BE2C (cell line): ENCODE measurements at regions not wholly inside any gene's neighbourhood (a gene's known extent, or its start where the extent isn't known, plus 50 kb on each side); places are given as distances from the start of the nearest gene placed in this dataset.

Experiments
- DNase-seq: peaks from one replicate; pipeline ENCODE4 v3.0.0-alpha.2; 2020
- H3K27me3 ChIP-seq: fragments of 250-450 bp; sonication (Bioruptor Pico); 2 replicates; pipeline ENCODE4 v1.5.1; 2020; ENCODE audit warnings: mild to moderate bottlenecking
- H3K36me3 ChIP-seq: fragments of 250-450 bp; sonication (Bioruptor Pico); 2 replicates; pipeline ENCODE4 v1.5.1; 2020; ENCODE audit warnings: mild to moderate bottlenecking
- H3K4me1 ChIP-seq: fragments of 250-450 bp; sonication (Bioruptor Pico); 2 replicates; pipeline ENCODE4 v1.5.1; 2020
- H3K4me3 ChIP-seq: 2 replicates; pipeline ENCODE4 v1.5.1; 2011; ENCODE audit warnings: low read depth, low read length
- H3K9me3 ChIP-seq: fragments of 250-450 bp; sonication (Bioruptor Pico); 2 replicates; pipeline ENCODE4 v1.5.1; 2020
- CTCF ChIP-seq: IDR thresholded peaks from 2 replicates; pipeline ENCODE4 v1.5.1; 2012; ENCODE audit warnings: mild to moderate bottlenecking, low read depth, low read length

DNA sequence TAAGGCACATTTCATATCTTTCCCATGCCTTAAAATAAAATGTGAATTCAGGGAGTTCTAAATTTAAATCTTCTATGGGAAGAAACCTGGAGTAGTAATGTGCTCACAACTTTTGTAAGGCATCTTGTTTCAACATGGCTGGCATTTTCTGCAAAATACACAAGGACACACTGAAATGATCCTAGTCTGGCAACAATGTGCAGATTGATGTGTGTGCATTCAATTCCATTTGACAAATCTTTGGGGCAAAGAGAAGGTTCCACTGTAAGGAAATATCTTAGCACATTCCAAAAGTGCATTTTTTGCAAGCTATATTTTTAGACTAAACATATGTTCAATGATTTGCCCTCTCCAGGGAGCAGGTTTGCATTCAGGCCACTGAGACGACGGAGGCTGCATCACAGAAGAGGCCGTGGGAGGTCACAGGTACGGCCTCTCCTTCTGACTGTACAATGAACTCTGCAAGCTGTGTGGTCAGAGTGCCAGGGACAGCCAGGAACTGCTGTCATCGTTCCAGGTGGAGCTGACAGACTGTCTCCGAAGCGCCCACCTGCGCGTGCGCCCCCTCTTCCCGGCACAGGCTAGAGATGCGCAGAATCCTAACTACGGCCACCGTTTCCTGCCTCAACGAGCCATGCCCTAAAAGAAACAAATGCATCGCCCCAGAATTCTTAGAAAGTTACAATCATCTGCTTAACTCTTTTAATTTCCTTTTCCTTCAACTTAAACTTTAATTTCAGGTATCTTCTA is 149.2 kb upstream of the POU3F3 start:
- no peak overlapping the region for H3K4me3 ChIP-seq
- TF ChIP-seq CTCF: no peak
- no peaks in the 10 kb centered on the region for H3K27me3 ChIP-seq
- no peaks in the 10 kb centered on the region for H3K36me3 ChIP-seq
- DNase-seq: no peak
- H3K4me1 ChIP-seq: no peaks in the 10 kb centered on the region; the same call in none of the 2 replicates
- H3K9me3 ChIP-seq: no peaks in the 10 kb centered on the region

- H3K4me1 ChIP-seq: no peaks in the 10 kb centered on the region; the same call in none of the 2 replicates
- no peaks in the 10 kb centered on the region for H3K27me3 ChIP-seq
- no peaks in the 10 kb centered on the region for H3K9me3 ChIP-seq
- no peaks in the 10 kb centered on the region for H3K36me3 ChIP-seq
- DNase-seq: no peak
- no peak for TF ChIP-seq CTCF
- no peak overlapping the region for H3K4me3 ChIP-seq
Observed at GRCh38 chr2:104707056-104707455, 146.9 kb upstream of the POU3F3 start.

DNA sequence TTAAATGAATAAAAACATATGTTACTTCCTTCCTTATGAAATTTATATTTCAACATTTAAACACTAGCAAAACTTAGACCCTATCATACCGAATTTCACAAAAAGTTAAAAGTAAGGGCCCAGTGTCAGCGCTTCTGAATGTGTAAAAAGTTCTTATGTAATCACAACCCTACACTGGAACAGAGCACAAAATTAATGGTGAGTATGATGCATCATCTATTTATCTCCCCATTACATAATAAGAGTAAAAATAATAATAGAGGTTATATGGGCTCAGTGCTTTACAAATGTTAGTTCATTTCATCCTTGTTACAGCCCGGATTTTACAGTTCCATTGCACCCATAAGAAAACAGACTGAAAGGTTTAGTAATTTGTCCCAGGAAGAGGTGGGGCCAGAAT is 144.9 kb upstream of the POU3F3 start:
- Histone ChIP-seq H3K4me3 (no peak overlapping the region), H3K9me3 (no peaks in the 10 kb centered on the region), H3K27me3 (no peaks in the 10 kb centered on the region), H3K4me1 (no peaks in the 10 kb centered on the region; the same call in 1 of the 2 replicates), H3K36me3 (no peaks in the 10 kb centered on the region)
- no peak for TF ChIP-seq CTCF
- DNase-seq: no peak

DNA sequence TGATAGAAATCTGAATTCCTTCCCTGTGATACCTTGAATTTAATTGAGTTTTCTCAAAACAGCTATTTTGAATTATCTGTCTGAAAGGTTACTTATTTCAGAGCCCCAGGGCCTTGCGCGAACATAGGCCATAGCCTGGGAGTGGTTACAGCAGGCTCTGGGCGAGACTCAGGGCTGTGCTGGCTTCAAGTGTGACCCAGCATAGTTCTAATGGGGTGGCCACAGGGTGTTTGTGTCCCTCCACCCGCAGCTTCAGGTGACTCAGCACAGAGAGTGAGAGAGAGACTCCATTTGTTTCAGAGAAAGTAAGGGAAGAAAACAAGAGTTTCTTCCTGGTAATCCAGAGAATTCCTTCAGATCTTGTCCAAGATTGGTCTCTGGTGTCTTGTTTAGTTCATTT is 137.9 kb upstream of the POU3F3 start:
- Histone ChIP-seq H3K4me1 (no peaks in the 10 kb centered on the region), H3K36me3 (no peaks in the 10 kb centered on the region), H3K9me3 (no peaks in the 10 kb centered on the region), H3K4me3 (no peak overlapping the region), H3K27me3 (no peaks in the 10 kb centered on the region)
- no peak for TF ChIP-seq CTCF
- no peak for DNase-seq

GRCh38 chr2:104733226-104733943 is 120.5 kb upstream of the POU3F3 start:
- DNase-seq: peak; percentile 60
- H3K4me1 ChIP-seq: no peaks in the 10 kb centered on the region

More at GRCh38 chr2:104733226-104733943, 120.5 kb upstream of the POU3F3 start:
- H3K4me3 ChIP-seq: no peak overlapping the region
- H3K27me3 ChIP-seq: no peaks in the 10 kb centered on the region
- peak; percentile 65 for TF ChIP-seq CTCF
- no peaks in the 10 kb centered on the region for H3K36me3 ChIP-seq
- H3K9me3 ChIP-seq: no peaks in the 10 kb centered on the region
